ENCODE measurements at regions not wholly inside any gene's neighbourhood (a gene's known extent, or its start where the extent isn't known, plus 50 kb on each side); places are given as distances from the start of the nearest gene placed in this dataset.
"Not testable (repeated sequence)": the region's sequence is repeated elsewhere in the genome, so short reads cannot be mapped to it uniquely, and the experiment has no call there.

- DNase-seq, result no peak
These were observed 1004.6 kb upstream of the TMEFF2 start for GRCh38 chr2:193199322-193199721.

GRCh38 chr2:193187816-193188215, 993.1 kb upstream of the TMEFF2 start:
- no peak for DNase-seq

GRCh38 chr2:193170981-193171380, 976.2 kb upstream of the TMEFF2 start:
- not testable (repeated sequence) for DNase-seq

- DNase-seq, result no peak
These were observed 961.7 kb upstream of the TMEFF2 start for GRCh38 chr2:193156480-193156879.

- DNase-seq, result no peak
These were observed 959.3 kb upstream of the TMEFF2 start for GRCh38 chr2:193154076-193154475.

- DNase-seq, result no peak
These were observed 958.8 kb upstream of the TMEFF2 start for GRCh38 chr2:193153576-193153975.

GRCh38 chr2:193142467-193142866, 947.7 kb upstream of the TMEFF2 start:
- DNase-seq, result not testable (repeated sequence)

GRCh38 chr2:193141998-193142397, 947.3 kb upstream of the TMEFF2 start:
- no peak for DNase-seq

GRCh38 chr2:193140895-193141294, 946.2 kb upstream of the TMEFF2 start:
- not testable (repeated sequence) for DNase-seq

- no peak for DNase-seq
These were observed 930.1 kb upstream of the TMEFF2 start for GRCh38 chr2:193124815-193125214.

- DNase-seq, result no peak
These were observed 920.1 kb upstream of the TMEFF2 start for GRCh38 chr2:193114827-193115226.

GRCh38 chr2:193112986-193113385, 918.3 kb upstream of the TMEFF2 start:
- no peak for DNase-seq

- no peak for DNase-seq
These were observed 908.3 kb upstream of the TMEFF2 start for GRCh38 chr2:193103064-193103463.

GRCh38 chr2:193101591-193101990, 906.9 kb upstream of the TMEFF2 start:
- no peak for DNase-seq

- no peak for DNase-seq
These were observed 893.3 kb upstream of the TMEFF2 start for GRCh38 chr2:193088026-193088425.

GRCh38 chr2:193076995-193077394, 882.3 kb upstream of the TMEFF2 start:
- DNase-seq, result no peak

GRCh38 chr2:193074933-193075332, 880.2 kb upstream of the TMEFF2 start:
- DNase-seq, result no peak

- no peak for DNase-seq
These were observed 877.9 kb upstream of the TMEFF2 start for GRCh38 chr2:193072647-193073046.

- not testable (repeated sequence) for DNase-seq
These were observed 830.8 kb upstream of the TMEFF2 start for GRCh38 chr2:193025556-193025955.

- DNase-seq, result no peak
These were observed 830.1 kb upstream of the TMEFF2 start for GRCh38 chr2:193024791-193025190.

- no peak for DNase-seq
These were observed 817.1 kb upstream of the TMEFF2 start for GRCh38 chr2:193011870-193012269.

- no peak for DNase-seq
These were observed 798.3 kb upstream of the TMEFF2 start for GRCh38 chr2:192993059-192993458.

- no peak for DNase-seq
These were observed 788.4 kb upstream of the TMEFF2 start for GRCh38 chr2:192983173-192983572.

GRCh38 chr2:192978395-192978794, 783.7 kb upstream of the TMEFF2 start:
- DNase-seq, result no peak

GRCh38 chr2:192971981-192972380, 777.2 kb upstream of the TMEFF2 start:
- no peak for DNase-seq

- no peak for DNase-seq
These were observed 774.3 kb upstream of the TMEFF2 start for GRCh38 chr2:192969055-192969454.

Data from 8988T (cell line).